ENCODE measurements at regions not wholly inside any gene's neighbourhood (a gene's known extent, or its start where the extent isn't known, plus 50 kb on each side); places are given as distances from the start of the nearest gene placed in this dataset.
"Not testable (repeated sequence)": the region's sequence is repeated elsewhere in the genome, so short reads cannot be mapped to it uniquely, and the experiment has no call there.

DNA sequence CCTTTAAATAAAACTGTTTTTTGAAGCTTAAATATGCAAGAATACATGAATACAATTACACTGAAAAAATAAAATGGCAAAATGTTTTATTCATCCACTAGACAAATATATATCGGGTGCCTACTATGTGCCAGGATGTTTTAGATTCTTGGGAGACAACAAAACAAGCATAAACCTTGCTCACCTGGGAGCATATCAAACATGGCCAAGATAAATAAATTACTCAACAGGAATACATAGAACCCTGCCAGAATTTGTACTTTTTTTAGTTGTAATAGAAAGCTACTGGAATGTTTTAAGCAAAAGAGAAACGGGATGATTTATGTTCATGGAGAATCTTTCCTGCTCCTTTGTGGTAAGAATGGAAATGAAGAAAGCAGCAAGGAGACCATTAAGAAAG is 2358.5 kb upstream of the PCDH20 start:
- Histone ChIP-seq H3K4me3 (no peak overlapping the region), H3K36me3 (ENCODE audit: low read depth) (no peaks in the 10 kb centered on the region), H3K4me1 (ENCODE audit: low read depth) (no peaks in the 10 kb centered on the region), H3K9me3 (peaks cover 22% of the 10 kb centered on the region)
- DNase-seq (no peak), ATAC-seq (no peak)
- TF ChIP-seq CTCF (IDR thresholded peaks at IDR 0.05), result no peak
- intact Hi-C loops (cut with DNase I, micrococcal nuclease), result no loop called here

GRCh38 chr13:63773476-63773875 is 2357.8 kb upstream of the PCDH20 start:
- no peak for TF ChIP-seq CTCF (IDR thresholded peaks at IDR 0.05)

DNA sequence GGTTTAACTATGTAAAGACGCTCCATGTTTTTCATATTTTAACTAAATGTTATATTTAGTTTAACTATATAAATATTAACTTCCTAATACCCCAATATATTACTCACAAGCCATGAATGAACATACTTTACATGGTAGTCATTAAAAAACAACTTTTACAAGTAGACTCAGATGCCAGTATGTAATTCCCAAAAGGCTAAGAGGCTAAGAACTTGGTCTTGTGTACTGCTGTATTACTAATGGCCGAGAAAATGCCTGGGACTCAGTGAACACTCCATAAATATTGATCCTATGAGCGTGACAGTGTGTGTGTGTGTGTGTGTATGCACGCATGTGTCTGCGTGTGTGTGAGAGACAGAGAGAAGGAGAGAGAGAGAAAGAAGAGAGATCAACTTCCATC is 2342.0 kb upstream of the PCDH20 start:
- H3K36me3 ChIP-seq (ENCODE audit: low read depth); intact Hi-C loops (cut with DNase I, micrococcal nuclease); H3K4me3 ChIP-seq; H3K4me1 ChIP-seq (ENCODE audit: low read depth); H3K9me3 ChIP-seq; ATAC-seq; DNase-seq: not testable (repeated sequence)

More at GRCh38 chr13:63773476-63773875, 2357.8 kb upstream of the PCDH20 start:
- DNase-seq, result no peak
- Histone ChIP-seq H3K36me3 (ENCODE audit: low read depth) (no peaks in the 10 kb centered on the region), H3K4me1 (ENCODE audit: low read depth) (no peaks in the 10 kb centered on the region), H3K4me3 (no peak overlapping the region), H3K9me3 (peaks cover 16% of the 10 kb centered on the region)
- intact Hi-C loops (cut with DNase I, micrococcal nuclease), result no loop called here
- no peak for ATAC-seq

DNA sequence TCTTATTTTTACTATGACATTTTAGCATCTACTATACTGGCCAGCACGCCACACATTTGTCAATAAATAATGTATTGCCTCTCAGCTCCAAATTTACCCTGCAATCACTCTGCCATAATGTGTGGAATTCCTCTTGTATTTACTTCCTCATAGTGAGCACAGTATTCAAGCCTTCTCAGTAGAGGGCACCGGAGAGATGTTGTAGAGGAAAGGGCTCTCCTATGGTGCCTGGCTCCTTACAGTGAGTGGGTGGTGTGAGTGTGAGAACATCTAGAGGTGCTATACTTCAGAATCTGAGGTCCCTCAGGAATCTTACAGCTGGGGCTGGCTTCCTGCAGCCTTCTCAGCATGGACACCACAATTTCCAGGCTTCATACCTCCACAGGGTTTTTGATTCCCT is 2334.2 kb upstream of the PCDH20 start:
- DNase-seq; H3K4me1 ChIP-seq (ENCODE audit: low read depth); H3K4me3 ChIP-seq; intact Hi-C loops (cut with DNase I, micrococcal nuclease); H3K36me3 ChIP-seq (ENCODE audit: low read depth); H3K9me3 ChIP-seq: not testable (repeated sequence)
- ATAC-seq, result peak; percentile 47

DNA sequence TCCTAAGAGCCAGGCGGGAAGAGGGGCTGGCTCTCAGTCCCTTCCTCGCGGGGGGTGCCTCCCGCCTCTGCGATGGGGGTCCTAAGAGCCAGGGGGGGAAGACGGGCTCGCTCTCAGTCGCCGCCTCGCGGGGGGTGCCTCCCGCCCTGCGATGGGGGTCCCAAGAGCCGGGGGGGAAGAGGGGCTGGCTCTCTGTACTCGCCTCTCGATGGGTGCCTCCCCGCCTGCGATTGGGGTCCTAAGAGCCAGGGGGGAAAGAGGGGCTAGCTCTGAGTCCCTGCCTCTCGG is 2326.1 kb upstream of the PCDH20 start:
- intact Hi-C loops (cut with DNase I, micrococcal nuclease); H3K36me3 ChIP-seq (ENCODE audit: low read depth); H3K4me3 ChIP-seq; H3K4me1 ChIP-seq (ENCODE audit: low read depth); ATAC-seq: not testable (repeated sequence)
- DNase-seq, result peak in 1 of 3 donors; percentile 11
- peaks cover 36% of the 10 kb centered on the region for H3K9me3 ChIP-seq

- ATAC-seq (no peak), DNase-seq (peak in 1 of 3 donors; percentile 31)
- H3K9me3 ChIP-seq, result peaks cover 36% of the 10 kb centered on the region
- no peaks in the 10 kb centered on the region for H3K36me3 ChIP-seq (ENCODE audit: low read depth)
- intact Hi-C loops (cut with DNase I, micrococcal nuclease), result no loop called here
- H3K4me1 ChIP-seq (ENCODE audit: low read depth), result no peaks in the 10 kb centered on the region
- TF ChIP-seq CTCF (IDR thresholded peaks at IDR 0.05), result no peak
- no peak overlapping the region for H3K4me3 ChIP-seq
Measured at GRCh38 chr13:63741029-63741813, 2325.6 kb upstream of the PCDH20 start.

GRCh38 chr13:63739112-63739735 is 2323.6 kb upstream of the PCDH20 start:
- H3K4me3 ChIP-seq; intact Hi-C loops (cut with DNase I, micrococcal nuclease); H3K4me1 ChIP-seq (ENCODE audit: low read depth); ATAC-seq; H3K36me3 ChIP-seq (ENCODE audit: low read depth): not testable (repeated sequence)
- DNase-seq, result peak in 1 of 3 donors; percentile 19
- H3K9me3 ChIP-seq, result peaks cover 34% of the 10 kb centered on the region

Data from mucosa of descending colon (tissue), 3 donors.